Cardiac fibroblast (primary cell): ENCODE measurements at regions not wholly inside any gene's neighbourhood (a gene's known extent, or its start where the extent isn't known, plus 50 kb on each side); places are given as distances from the start of the nearest gene placed in this dataset.

ENCODE experiments used
- DNase-seq, 2 donors: peaks; one replicate each; pipeline versions ENCODE4 v3.0.0 to v3.0.0-alpha.2; 2010; ENCODE audit warnings: low read depth in 2 of 2
- H3K4me3 ChIP-seq, 2 donors: replicated peaks in 1 of 2; 1 replicate in 1 of 2; 2 replicates in 1 of 2; pipeline ENCODE4 v1.5.1; 2011; ENCODE audit warnings: low read depth in 2 of 2, low read length in 2 of 2, mild to moderate bottlenecking in 2 of 2, moderate library complexity in 1 of 2
- CTCF ChIP-seq: IDR thresholded peaks from one replicate; pipeline ENCODE4 v1.5.1; 2011; ENCODE audit warnings: low read depth, mild to moderate bottlenecking, low read length, inconsistent platforms

- no peak for DNase-seq
- H3K4me3 ChIP-seq, result no peak overlapping the region
- no peak for TF ChIP-seq CTCF
These were observed 1531.1 kb upstream of the MIR17HG start for GRCh38 chr13:89816404-89816803.

GRCh38 chr13:89822467-89822866 lies 1525.0 kb upstream of the MIR17HG start:
- no peak for TF ChIP-seq CTCF
- no peak overlapping the region for H3K4me3 ChIP-seq
- no peak for DNase-seq

GRCh38 chr13:89827552-89827951 lies 1519.9 kb upstream of the MIR17HG start:
- no peak overlapping the region for H3K4me3 ChIP-seq
- no peak for TF ChIP-seq CTCF
- DNase-seq, result no peak

- TF ChIP-seq CTCF, result no peak
- H3K4me3 ChIP-seq, result no peak overlapping the region
- DNase-seq, result no peak
These were observed 1519.0 kb upstream of the MIR17HG start for GRCh38 chr13:89828506-89828905.

- DNase-seq, result no peak
- TF ChIP-seq CTCF, result no peak
- no peak overlapping the region for H3K4me3 ChIP-seq
These were observed 1516.3 kb upstream of the MIR17HG start for GRCh38 chr13:89831157-89831556.

GRCh38 chr13:89832827-89833226 lies 1514.7 kb upstream of the MIR17HG start:
- no peak overlapping the region for H3K4me3 ChIP-seq
- TF ChIP-seq CTCF, result no peak
- DNase-seq, result no peak

GRCh38 chr13:89843621-89844020 lies 1503.9 kb upstream of the MIR17HG start:
- no peak overlapping the region for H3K4me3 ChIP-seq
- no peak for TF ChIP-seq CTCF
- DNase-seq, result no peak
